C1 segment of cervical spinal cord (tissue), 14 donors: ENCODE measurements at regions not wholly inside any gene's neighbourhood (a gene's known extent, or its start where the extent isn't known, plus 50 kb on each side); places are given as distances from the start of the nearest gene placed in this dataset.
A peak's percentile ranks its signal among the peaks of the same experiment; 100 is the strongest.

Experiments used
- DNase-seq, 14 donors: peaks; one replicate each; lab custom pipeline; 2025; lab: John Stamatoyannopoulos, UW

- no peak for DNase-seq
Measured at GRCh38 chr2:15840148-15840547, 100.2 kb upstream of the MYCN start.

GRCh38 chr2:15840969-15841368 is 99.4 kb upstream of the MYCN start:
- DNase-seq, result no peak

- no peak for DNase-seq
Measured at GRCh38 chr2:15841776-15842560, 98.4 kb upstream of the MYCN start.

GRCh38 chr2:15842758-15843666 is 97.3 kb upstream of the MYCN start:
- DNase-seq, result peak in 2 of 14 donors; percentile 11 to 83

- DNase-seq, result no peak
Measured at GRCh38 chr2:15844211-15844801, 96.0 kb upstream of the MYCN start.

GRCh38 chr2:15845294-15845693 is 95.1 kb upstream of the MYCN start:
- DNase-seq, result no peak

GRCh38 chr2:15845737-15846405 is 94.5 kb upstream of the MYCN start:
- DNase-seq, result no peak

GRCh38 chr2:15846626-15847025 is 93.7 kb upstream of the MYCN start:
- peak in 4 of 14 donors; percentile 7 to 79 (median 14) for DNase-seq

- no peak for DNase-seq
Measured at GRCh38 chr2:15850534-15850933, 89.8 kb upstream of the MYCN start.

- no peak for DNase-seq
Measured at GRCh38 chr2:15851076-15851693, 89.2 kb upstream of the MYCN start.

- no peak for DNase-seq
Measured at GRCh38 chr2:15852811-15853210, 87.5 kb upstream of the MYCN start.

- DNase-seq, result no peak
Measured at GRCh38 chr2:15853903-15854302, 86.4 kb upstream of the MYCN start.

GRCh38 chr2:15855766-15856260 is 84.5 kb upstream of the MYCN start:
- no peak for DNase-seq

- no peak for DNase-seq
Measured at GRCh38 chr2:15856318-15856717, 84.0 kb upstream of the MYCN start.

GRCh38 chr2:15858466-15858865 is 81.9 kb upstream of the MYCN start:
- DNase-seq, result no peak

GRCh38 chr2:15860051-15860663 is 80.2 kb upstream of the MYCN start:
- no peak for DNase-seq

GRCh38 chr2:15860760-15861159 is 79.6 kb upstream of the MYCN start:
- no peak for DNase-seq

GRCh38 chr2:15861172-15861822 is 79.1 kb upstream of the MYCN start:
- no peak for DNase-seq

GRCh38 chr2:15861898-15862297 is 78.5 kb upstream of the MYCN start:
- no peak for DNase-seq

- no peak for DNase-seq
Measured at GRCh38 chr2:15863089-15863488, 77.3 kb upstream of the MYCN start.
